ENCODE measurements at regions not wholly inside any gene's neighbourhood (a gene's known extent, or its start where the extent isn't known, plus 50 kb on each side); places are given as distances from the start of the nearest gene placed in this dataset.
A peak's percentile ranks its signal among the peaks of the same experiment; 100 is the strongest.

DNA sequence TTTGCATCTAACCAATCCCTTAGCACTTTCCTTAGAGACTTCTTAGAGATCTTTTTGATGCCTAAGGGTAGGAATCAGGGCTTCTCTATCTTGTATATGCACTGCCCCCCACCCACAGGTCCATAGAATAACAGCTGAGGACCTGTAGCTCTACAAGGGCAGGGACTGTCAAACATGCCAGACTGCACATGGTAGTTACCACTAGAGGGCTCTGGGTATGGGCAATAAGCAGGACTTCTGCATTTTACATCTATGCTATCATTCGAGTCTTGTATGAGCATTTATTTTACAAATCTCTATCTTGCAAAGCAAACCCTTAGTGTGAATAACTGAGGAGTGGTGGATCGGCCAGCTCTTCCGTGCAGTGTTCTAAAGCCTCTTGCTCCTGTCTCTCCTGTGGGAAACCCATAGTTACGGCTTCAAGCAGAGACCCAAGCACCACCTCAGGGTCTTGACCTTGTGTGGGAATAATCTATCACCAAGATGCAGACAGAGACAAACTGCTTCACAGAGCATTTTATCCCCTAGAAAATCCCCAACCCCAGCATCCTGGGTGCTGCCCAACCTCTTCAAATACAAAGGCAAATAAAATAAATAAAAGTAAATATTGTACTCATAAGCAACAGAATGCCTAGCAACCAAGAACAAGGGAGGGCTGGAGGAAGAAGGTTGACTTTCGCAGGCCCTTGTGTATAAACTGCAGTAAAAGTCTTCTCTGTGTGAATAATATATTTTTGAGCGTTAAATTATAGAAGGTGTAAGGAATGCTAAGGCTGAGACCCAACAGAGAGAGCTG is 219.3 kb downstream of the WDR11 start:
- TF ChIP-seq ETS1 (IDR thresholded peaks at IDR 0.05) (no peak), POLR2AphosphoS5 (IDR thresholded peaks at IDR 0.05; ENCODE audit: low read depth) (no peak), CREB1 (CRISPR knock-in tag; IDR thresholded peaks at IDR 0.05; ENCODE audit: low read depth) (no peak), JUNB (IDR thresholded peaks at IDR 0.05; ENCODE audit: unreplicated experiment) (no peak)
- TF ChIP-seq, protein P1, sequence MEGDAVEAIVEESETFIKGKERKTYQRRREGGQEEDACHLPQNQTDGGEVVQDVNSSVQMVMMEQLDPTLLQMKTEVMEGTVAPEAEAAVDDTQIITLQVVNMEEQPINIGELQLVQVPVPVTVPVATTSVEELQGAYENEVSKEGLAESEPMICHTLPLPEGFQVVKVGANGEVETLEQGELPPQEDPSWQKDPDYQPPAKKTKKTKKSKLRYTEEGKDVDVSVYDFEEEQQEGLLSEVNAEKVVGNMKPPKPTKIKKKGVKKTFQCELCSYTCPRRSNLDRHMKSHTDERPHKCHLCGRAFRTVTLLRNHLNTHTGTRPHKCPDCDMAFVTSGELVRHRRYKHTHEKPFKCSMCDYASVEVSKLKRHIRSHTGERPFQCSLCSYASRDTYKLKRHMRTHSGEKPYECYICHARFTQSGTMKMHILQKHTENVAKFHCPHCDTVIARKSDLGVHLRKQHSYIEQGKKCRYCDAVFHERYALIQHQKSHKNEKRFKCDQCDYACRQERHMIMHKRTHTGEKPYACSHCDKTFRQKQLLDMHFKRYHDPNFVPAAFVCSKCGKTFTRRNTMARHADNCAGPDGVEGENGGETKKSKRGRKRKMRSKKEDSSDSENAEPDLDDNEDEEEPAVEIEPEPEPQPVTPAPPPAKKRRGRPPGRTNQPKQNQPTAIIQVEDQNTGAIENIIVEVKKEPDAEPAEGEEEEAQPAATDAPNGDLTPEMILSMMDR (conservative IDR thresholded peaks at IDR 0.05; ENCODE audit: low read depth in 2 of 2): peak; percentile 67 to 75

All from GM23338 (cell line).